GM12891 (cell line): ENCODE measurements at regions not wholly inside any gene's neighbourhood (a gene's known extent, or its start where the extent isn't known, plus 50 kb on each side); places are given as distances from the start of the nearest gene placed in this dataset.
A peak's percentile ranks its signal among the peaks of the same experiment; 100 is the strongest.

Experiments used
- DNase-seq: peaks from one replicate; pipeline ENCODE4 v3.0.0; 2011; ENCODE audit warnings: low spot score; ENCODE audit not compliant: insufficient read length
- FAIRE-seq: peaks from 2 replicates; lab custom pipeline; 2011; peaks lifted over from hg19 to GRCh38; lab: Jason Lieb, UNC
- PAX5 ChIP-seq: IDR thresholded peaks from 2 replicates; pipeline ENCODE4 v1.6.1; 2011; ENCODE audit warnings: low read length, moderate library complexity, mild to moderate bottlenecking; ENCODE audit not compliant: insufficient read depth, severe bottlenecking
- POLR2A ChIP-seq: IDR thresholded peaks from 2 replicates; pipeline ENCODE4 v1.6.1; 2011; ENCODE audit warnings: low read depth, low read length, control low read depth
- POLR2AphosphoS5 ChIP-seq: IDR thresholded peaks from 2 replicates; pipeline ENCODE4 v1.6.1; 2011; ENCODE audit warnings: low read depth, low read length, control low read depth
- POU2F2 ChIP-seq: IDR thresholded peaks from 2 replicates; pipeline ENCODE4 v1.6.1; 2011; ENCODE audit warnings: low read depth, mild to moderate bottlenecking, control low read depth, low read length, moderate library complexity
- SPI1 ChIP-seq: IDR thresholded peaks from 2 replicates; pipeline ENCODE4 v1.6.1; 2011; ENCODE audit warnings: low read depth, low read length, control low read depth
- TAF1 ChIP-seq: IDR thresholded peaks from 2 replicates; pipeline ENCODE4 v1.6.1; 2011; ENCODE audit warnings: low read depth, low read length, control low read depth

DNA sequence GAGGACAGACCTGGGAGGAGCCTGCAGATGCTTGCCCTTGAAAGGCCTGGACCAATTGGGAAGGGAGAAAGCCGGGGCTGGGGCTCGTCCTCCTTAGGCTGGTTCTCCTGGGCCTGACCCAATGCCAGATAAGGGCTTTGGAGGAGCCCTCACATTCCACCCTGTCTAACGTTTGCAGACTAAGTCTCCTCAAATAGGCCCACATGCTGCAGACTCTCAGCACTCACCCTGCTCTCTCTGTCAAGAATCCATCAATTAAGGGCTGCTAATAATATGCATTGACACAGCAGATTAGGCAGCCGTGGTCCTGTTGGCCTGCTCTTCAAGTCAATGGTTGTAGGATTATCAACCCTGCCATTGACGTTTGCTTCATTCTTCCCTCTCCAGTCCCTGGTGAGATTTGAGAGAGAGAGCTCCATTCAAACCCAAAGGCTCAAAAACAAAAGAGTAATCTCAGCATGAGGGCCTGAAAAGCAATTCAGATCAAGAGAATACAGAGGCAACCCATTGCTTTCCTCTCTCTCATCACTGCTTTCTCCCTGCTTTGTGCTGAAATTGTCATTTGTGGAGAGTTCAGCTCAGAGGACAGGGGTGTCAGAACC, 167.6 kb downstream of the INSIG2 start:
- FAIRE-seq (no peak), DNase-seq (no peak)
- TF ChIP-seq POLR2AphosphoS5 (no peak), POLR2A (no peak), SPI1 (no peak), PAX5 (no peak), TAF1 (no peak), POU2F2 (no peak)

DNA sequence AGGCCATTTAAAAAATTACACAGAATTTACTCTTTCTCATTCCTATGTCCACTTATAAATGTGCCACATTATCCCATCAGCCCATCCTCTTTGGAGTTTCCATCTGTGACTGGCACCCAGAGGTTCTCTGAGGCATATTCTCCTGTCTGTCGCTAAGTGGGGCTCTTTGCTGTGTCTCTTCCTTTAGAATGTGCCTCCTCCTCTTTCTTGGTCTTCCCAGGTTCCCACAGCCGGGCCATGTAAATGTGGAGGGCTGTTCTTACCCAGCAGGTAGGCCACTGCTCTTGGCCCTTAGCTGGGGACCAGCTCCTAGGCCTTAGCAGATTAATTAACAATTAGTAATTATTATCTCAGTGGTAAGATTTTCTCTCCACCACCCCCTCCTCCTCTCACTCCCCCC, 167.0 kb downstream of the INSIG2 start:
- TF ChIP-seq POLR2AphosphoS5 (no peak), SPI1 (no peak), POU2F2 (no peak), TAF1 (no peak), POLR2A (no peak), PAX5 (no peak)
- DNase-seq (no peak), FAIRE-seq (no peak)

DNA sequence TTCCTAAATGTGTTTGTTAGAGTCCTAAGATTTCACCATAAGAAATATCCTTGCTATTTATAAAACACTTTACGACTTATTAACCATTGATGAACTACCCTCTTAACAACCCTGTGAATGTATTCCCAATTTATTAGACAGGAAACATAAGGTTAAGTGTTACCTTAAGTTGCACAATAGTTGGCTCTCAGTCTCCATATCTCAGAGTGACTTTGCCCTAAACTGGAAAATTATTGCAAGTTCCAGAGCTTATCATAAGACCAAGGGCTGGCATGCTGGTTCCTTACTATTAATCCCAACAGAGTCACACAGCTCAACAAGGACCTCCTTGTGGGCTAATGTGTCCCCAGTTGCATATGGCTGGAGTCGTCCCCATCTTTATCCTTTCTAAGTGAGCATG, 165.8 kb downstream of the INSIG2 start:
- no peak for DNase-seq
- FAIRE-seq = no peak
- no peak for TF ChIP-seq POLR2A
- no peak for TF ChIP-seq POU2F2
- TF ChIP-seq SPI1 = no peak
- TF ChIP-seq PAX5 = no peak
- no peak for TF ChIP-seq TAF1
- no peak for TF ChIP-seq POLR2AphosphoS5

DNA sequence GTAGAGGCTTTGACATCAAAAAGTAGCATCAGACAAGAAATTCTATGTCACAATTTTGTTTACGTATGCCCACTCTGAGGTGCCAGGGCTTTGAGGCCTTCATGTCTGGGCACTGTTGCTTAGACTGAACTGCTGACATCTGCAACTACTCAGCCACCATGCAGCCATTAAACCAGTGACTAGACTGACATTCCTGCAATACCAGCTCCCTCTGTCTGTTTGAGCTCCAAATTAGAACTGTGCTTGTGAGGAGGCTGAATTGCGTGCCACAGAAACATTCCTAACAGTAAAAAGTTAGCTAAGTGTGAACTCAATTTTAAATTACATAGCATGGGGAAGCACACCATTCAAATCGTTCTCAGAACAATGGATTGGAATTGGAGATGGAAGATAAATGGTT, 163.2 kb downstream of the INSIG2 start:
- TF ChIP-seq POU2F2 = no peak
- no peak for TF ChIP-seq POLR2A
- TF ChIP-seq PAX5 = no peak
- no peak for TF ChIP-seq POLR2AphosphoS5
- no peak for TF ChIP-seq TAF1
- no peak for TF ChIP-seq SPI1
- DNase-seq (no peak), FAIRE-seq (no peak)

DNA sequence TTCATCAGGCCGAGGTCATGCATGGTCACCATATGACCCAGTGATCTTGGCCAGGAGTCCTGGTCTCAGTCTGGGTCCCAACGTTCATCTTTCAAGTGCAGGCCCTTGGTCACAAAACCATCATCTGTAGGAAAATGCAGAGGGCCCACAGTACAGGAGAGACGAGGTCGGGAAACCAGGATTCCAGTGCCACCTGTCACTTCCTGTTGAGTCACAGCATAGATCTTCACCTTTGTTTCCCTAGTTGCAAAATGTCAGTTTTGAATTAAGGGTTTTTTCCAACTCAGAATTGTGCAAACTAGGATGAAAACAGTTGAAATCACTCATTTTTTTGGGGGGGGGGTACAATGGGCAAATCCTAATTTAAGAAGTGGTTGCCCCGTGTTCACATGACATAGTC, 162.2 kb downstream of the INSIG2 start:
- no peak for DNase-seq
- no peak for FAIRE-seq
- TF ChIP-seq POLR2AphosphoS5 (no peak), POLR2A (no peak), PAX5 (no peak), TAF1 (no peak), POU2F2 (no peak), SPI1 (no peak)

DNA sequence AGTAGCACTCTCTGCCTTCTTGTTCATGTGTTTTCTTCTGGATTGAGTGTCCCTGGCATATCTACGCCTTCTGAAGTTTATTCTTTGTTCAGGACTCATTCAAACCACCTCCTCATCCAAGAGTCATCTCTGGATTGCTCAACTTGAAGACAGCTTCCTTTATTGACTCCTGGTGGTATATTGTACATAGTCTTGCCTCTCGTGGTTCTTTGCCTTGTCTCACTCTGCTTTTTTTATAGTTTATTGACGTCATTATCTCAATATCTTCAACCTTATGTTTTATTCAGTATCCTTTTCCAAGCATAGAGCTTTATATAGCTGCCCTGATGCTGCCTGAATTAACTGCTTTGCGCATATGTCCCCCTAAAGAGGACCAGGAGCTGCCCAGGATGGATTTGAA, 161.7 kb downstream of the INSIG2 start:
- TF ChIP-seq POLR2AphosphoS5 (no peak), PAX5 (no peak), POLR2A (no peak), TAF1 (no peak)
- DNase-seq (no peak), FAIRE-seq (no peak)

DNA sequence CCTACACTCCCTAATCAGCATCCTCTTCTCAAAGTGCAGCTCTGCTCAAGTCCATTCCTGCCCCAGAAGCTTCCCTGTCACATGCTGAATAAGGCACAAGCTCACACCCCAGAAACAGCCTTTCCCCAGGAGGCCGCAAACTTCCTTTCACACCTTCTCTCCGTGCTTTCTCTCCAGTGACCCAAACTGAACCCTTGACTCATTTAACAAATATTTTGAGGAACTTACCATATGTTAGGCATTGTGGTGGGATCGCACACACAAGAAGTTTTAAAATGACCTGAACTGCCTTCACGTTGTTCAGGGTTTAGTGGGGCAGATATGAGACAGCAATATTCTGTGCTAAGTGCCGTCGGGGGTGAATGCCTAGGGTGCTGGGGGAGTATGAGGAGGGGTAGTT, 161.3 kb downstream of the INSIG2 start:
- FAIRE-seq (peak; percentile 76), DNase-seq (no peak)
- TF ChIP-seq POU2F2 (no peak), PAX5 (no peak), SPI1 (no peak; the same call in 1 of the 2 replicates), POLR2AphosphoS5 (no peak), TAF1 (no peak), POLR2A (no peak)

DNA sequence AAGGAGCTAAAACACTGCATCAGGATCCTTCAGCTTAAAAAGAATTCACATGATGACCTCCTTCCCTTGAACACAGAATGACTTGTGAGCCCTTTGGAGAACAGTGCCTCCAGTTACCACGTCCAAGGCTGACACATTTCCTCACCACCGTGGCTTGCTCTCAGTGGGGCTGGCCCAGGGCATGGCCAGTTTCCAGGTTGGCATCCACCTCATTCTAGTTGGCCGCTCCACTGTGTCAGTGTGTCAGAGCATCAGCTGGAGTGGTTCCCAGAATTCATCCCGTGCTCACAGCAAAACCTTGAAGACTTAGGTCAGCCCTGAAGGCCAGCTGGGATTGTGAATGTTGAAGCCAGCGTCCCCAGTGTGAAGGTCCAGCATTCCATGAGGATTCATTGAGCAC, 158.5 kb downstream of the INSIG2 start:
- TF ChIP-seq TAF1 (no peak), SPI1 (no peak), PAX5 (no peak), POLR2A (no peak), POU2F2 (no peak), POLR2AphosphoS5 (no peak)
- FAIRE-seq = no peak

DNA sequence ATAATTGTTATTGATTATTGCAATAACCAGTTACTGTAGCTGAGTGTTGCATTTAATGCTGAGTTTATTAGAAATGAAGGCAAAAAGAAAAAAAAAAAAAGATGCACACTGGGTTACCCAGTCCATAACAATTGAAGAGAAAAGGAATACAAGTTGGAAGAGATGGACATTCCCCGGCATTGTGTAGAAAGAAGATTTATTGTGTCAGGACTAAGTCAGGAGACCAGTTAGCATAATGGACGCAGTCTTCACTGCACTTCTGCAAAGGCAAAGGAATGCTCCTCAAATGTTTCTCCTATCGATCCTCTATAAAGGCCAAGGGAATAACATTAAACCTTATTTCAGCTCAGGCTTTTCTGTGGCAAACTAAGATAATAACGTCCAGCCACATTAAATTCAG, 157.8 kb downstream of the INSIG2 start:
- DNase-seq (no peak), FAIRE-seq (no peak)
- TF ChIP-seq PAX5 (no peak), POLR2AphosphoS5 (no peak), POLR2A (no peak)

More for the DNA sequence above, 158.5 kb downstream of the INSIG2 start:
- DNase-seq = no peak

DNA sequence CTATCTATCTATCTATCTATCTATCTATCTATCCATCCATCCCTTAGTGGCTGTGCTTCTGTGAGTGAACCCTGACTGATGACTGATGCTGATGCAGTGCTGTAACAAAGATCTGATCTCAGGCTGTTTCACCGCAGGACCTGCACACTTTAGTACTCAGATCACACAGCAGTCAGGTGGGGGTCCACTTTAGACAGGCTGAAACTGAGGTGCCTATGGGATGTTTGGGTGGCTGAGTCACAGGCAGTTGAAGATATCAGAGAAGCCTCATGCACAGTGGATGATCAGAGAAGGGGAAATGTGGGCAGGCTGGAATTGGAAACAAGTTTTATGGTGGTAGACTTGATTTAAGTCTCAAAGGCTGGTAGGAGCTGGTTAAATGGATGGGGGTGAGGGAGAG, 156.4 kb downstream of the INSIG2 start:
- no peak for TF ChIP-seq POU2F2
- no peak for TF ChIP-seq SPI1
- TF ChIP-seq POLR2A = no peak
- TF ChIP-seq POLR2AphosphoS5 = no peak
- no peak for TF ChIP-seq TAF1
- no peak for TF ChIP-seq PAX5
- FAIRE-seq (no peak), DNase-seq (no peak)
